ENCODE measurements at regions not wholly inside any gene's neighbourhood (a gene's known extent, or its start where the extent isn't known, plus 50 kb on each side); places are given as distances from the start of the nearest gene placed in this dataset.

GRCh38 chr10:108817584-108817983 lies 1105.7 kb downstream of the XPNPEP1 start:
- DNase-seq = no peak

GRCh38 chr10:108817135-108817534 lies 1106.2 kb downstream of the XPNPEP1 start:
- DNase-seq = no peak

DNA sequence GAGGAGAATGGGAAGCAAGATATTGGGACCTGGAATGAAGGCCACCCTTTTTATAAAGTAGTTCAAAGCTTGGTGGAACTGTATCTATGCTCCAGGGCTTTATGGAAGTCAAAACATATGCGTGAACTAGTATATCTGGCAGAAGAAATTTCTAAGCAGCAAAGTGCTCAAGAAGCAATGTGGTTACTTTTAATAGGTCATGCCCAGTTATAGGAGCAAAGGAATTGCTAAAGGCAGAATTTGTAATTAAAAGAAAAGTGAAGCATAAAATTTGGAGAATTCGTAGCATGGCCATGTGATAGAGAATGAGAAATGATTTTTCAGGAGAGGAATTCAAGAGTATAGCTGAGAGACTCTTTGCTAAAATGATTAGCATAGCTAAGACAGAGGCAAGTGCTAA lies 1110.4 kb downstream of the XPNPEP1 start:
- DNase-seq = no peak

DNA sequence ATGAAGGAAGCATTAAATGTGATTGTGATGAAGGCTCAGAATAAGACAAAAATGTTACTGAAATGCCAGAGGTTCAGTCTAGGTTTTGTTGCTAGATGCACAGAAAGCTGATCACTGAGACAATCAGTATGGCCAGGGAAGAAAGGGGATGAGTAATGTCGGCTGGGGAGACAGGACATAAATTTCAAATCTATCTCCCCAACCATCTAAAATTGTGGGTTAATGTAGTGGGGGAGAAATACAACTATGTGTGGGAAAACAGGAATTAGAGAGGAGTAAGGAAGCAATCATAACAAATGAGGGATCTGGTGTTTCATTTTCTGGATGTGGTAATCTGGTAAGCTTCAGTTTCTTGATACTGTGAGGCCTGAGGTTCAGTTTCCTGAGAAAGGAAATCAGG lies 1111.0 kb downstream of the XPNPEP1 start:
- no peak for DNase-seq

- no peak for DNase-seq
Observed at GRCh38 chr10:108808228-108808627, 1115.1 kb downstream of the XPNPEP1 start.

DNA sequence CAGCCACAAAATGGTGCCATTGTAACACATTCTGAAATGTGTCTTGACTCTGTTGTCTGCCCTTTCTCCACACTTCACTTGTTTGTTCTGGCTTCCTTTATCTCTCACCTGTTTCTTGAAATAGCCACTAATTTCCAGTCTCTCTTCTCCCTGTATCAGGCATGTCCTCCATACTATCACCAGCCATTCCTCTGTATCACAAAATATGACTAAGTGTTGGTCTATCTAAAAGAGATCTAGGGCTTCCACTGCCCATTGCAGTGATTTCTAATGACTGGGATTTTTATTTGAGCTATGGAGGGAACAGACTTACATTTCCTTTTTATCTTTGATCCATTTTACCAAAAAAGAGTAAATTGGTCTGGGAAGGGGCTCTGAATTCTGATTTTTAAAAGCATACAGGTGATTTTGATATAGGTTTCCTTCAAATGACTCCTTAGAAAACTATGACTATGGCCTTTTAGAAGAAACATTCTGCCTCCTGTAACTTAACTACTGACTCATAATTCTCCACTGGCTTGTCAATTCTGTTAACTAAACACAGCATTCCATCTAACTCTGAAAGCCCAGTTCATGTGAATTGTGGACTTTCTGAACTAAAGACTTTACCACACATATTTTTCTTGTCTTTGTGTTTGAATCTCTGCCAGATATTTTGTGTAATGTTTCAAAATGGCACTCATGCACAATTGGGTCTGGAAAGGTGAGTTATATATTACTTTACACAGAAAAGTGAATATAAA lies 1121.4 kb downstream of the XPNPEP1 start:
- DNase-seq = no peak

- DNase-seq = no peak
Observed at GRCh38 chr10:108801220-108801619, 1122.1 kb downstream of the XPNPEP1 start.

DNA sequence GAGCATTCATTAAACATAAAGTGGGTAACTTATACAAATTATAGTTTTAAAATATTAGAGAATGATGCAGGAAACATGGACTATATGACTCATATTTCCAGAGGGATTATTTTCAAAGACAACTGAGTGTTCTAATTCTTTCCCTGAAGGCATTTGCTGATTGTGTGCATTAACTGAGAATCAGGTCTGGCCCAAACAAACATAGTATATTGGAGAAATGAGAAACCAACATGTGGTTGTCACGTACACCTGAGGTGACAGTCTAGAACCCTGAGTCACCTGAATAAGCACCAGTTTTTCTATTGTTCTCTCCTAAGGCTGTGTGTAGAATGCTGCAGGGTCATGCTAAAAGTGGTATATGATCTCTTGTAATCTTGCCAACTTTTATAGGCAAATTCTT lies 1125.7 kb downstream of the XPNPEP1 start:
- no peak for DNase-seq

DNA sequence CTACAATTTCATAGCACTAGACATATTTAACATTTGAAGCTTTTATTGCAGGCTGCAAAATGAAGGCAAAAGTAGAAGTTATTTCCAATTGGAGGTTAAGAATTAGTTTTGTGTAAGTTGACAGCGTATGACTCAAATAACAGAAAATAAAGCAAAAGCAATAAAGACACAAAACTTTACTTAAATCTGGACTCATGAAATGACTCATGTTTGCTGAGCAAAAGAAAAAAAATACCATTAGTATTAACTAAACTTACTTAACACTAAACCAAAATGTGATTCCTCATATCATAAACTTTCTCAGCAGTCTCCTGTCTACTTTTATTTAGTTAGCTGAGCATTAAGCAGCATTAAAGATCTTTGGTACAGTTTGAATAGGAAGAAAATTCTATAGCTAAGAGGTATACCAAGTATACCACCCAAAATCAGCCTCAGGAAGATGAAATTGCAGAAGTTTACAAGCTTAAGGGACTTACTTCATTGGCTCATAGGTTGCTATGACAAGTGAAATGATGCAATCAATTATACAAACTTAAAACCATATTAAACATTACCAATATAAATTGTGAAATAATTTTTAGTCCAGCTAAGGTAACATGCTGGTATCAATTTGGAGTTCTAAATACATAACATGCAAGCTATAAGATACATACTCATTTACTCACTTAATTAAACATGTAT lies 1131.4 kb downstream of the XPNPEP1 start:
- DNase-seq = no peak

- no peak for DNase-seq
Observed at GRCh38 chr10:108791030-108791429, 1132.3 kb downstream of the XPNPEP1 start.

- peak; percentile 42 for DNase-seq
Observed at GRCh38 chr10:108789919-108790318, 1133.4 kb downstream of the XPNPEP1 start.

GRCh38 chr10:108789336-108789735 lies 1134.0 kb downstream of the XPNPEP1 start:
- DNase-seq = no peak

DNA sequence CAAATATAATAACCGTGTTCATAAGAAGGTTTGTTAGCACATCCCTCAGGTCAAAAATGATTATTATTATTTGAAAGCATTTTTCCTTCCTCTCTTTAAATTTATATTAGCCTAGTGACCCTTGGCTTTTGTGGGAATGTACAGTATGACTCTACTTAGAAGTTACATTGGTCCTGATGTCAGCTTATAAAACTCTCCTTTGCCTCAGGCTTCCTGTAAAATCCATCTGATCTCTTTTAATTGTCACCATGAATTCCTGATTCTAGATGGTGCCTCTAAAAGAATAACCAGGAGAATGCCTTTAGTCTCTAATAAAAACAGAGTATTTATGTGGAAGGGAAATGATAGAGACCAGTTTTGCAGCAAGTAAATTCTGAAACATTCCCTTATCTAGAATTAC lies 1134.4 kb downstream of the XPNPEP1 start:
- no peak for DNase-seq

DNA sequence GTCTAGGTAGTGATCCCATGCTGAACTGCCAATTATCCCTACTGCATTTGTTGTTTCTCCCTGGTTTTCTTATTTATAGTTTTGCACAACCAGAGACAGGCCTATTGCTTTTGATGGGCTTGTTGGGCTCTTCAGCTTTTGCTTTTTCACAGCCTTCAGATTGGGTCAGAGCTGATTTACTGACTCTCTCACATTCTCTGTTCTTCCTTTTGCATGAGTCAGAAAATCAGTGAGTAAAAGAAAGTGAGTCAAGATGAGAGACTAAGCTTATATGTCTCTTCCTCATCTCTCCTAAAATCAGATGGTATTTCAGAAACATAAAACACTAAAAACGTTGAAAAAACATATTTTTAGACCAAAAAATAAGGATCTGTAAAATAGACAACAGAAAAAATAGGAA lies 1135.4 kb downstream of the XPNPEP1 start:
- DNase-seq = no peak

DNA sequence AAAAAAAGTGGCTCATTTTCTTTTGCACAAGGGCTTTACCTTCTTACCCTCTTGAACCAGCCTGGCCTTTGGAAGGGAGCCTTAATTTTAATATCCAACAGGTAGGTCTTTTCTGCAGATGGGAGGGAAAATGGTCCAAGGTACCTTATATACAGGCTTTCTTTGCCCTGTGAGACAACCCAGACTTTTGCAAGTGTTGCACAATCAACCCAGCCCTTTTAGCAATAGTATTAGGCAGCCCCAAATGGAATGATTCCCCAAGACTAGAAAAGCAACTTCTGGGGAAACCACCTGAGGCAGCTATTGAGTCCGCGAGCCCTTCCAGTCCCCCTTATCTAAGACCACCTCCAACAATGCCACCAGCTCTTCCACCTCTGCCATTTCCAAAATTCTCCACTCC lies 1138.3 kb downstream of the XPNPEP1 start:
- DNase-seq = no peak

GRCh38 chr10:108784534-108784933 lies 1138.8 kb downstream of the XPNPEP1 start:
- DNase-seq = no peak

DNA sequence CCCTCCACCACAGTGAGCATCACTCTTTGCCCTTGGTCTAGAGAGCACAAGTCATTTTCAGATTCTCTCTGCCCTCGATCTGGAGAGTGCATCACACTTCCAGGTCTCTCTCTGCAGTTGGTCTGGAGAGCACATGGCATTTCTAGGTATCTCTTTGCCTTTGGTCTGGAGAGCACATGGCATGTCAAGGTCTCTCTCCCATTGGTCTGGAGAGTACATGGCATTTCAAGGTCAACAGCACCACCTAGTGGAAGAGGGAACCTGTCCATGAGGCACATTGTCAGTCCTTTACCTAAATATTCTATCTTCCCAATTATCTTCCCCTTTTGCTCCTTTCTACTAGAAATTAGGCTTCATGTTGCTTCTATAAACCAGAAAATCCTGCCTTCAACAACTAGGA lies 1139.4 kb downstream of the XPNPEP1 start:
- DNase-seq = peak; percentile 37

DNA sequence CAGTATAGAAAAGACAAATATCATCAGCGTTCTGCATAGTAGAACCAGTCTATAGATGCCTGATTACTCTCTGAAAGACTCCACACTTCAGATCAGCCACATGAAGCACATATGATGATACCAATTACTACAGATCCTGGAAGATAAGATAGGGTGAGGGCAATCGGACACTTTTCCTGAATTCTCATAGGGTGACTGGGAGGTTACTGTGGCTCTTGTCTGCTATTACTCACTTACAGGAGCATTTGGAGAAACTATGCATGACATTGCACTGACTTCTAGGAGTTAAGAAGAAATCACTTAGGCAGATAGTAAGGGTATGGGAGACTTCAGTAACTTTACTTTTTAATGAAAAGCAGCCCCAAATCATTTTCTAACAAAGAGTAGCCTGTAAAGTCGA lies 1140.9 kb downstream of the XPNPEP1 start:
- no peak for DNase-seq

DNA sequence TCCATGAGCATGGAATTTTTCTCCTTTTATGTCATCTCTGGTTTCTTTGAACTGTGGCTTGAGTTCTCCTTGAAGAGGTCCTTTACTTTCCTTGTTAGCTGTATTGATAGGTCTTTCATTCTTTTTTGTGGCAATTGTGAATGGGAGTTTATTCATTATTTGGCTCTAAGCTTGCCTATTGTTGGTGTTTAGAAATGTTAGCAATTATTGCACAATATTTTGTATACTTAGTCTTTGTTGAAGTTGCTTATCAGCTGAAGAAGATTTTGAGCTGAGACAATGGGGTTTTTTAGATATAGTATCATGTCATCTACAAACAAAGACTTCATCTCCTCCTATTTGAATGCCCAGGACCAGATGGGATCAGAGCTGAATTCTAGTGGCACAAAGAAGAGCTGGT lies 1143.8 kb downstream of the XPNPEP1 start:
- no peak for DNase-seq

- no peak for DNase-seq
Observed at GRCh38 chr10:108775911-108776475, 1147.3 kb downstream of the XPNPEP1 start.

- DNase-seq = no peak
Observed at GRCh38 chr10:108771106-108771505, 1152.2 kb downstream of the XPNPEP1 start.

DNA sequence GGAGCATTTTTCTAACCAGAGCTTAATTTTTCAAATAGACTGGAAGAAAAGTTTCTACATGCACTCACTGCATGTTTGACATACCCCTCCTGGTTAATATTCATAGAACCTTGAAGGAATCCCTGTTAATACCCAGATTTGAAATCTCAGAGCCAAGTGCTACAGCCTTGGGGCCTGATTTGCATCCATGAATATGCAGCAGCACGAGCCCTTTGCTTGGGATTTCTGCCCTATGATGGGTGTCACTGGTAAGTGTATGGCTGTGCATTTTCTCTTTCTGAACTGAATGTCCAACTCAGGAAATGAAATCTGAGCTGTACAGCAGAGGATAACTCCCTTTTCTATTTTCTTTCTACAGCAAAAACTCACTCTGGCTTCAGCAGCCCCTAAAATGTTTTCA lies 1157.5 kb downstream of the XPNPEP1 start:
- no peak for DNase-seq

GRCh38 chr10:108757946-108758345 lies 1165.4 kb downstream of the XPNPEP1 start:
- no peak for DNase-seq

DNA sequence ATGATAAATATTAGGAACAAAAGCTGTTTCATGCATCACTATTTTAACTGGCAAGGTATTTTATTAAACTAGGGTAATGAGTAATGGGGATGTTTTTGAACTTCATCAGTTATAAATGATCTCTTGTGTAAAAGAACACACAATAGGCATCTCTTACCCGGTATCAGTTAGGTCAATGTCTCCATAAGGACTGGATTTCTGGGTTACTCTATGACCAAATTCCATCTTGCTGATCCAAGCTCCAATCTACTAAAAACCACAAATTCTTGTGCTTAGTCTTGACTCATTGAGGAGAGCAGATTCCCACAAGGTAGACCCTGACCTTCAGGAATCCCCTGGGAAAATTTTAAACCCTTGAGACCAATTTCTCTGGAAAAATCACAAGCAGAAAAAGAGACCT lies 1167.7 kb downstream of the XPNPEP1 start:
- no peak for DNase-seq
